ENCODE measurements at regions not wholly inside any gene's neighbourhood (a gene's known extent, or its start where the extent isn't known, plus 50 kb on each side); places are given as distances from the start of the nearest gene placed in this dataset.

DNA sequence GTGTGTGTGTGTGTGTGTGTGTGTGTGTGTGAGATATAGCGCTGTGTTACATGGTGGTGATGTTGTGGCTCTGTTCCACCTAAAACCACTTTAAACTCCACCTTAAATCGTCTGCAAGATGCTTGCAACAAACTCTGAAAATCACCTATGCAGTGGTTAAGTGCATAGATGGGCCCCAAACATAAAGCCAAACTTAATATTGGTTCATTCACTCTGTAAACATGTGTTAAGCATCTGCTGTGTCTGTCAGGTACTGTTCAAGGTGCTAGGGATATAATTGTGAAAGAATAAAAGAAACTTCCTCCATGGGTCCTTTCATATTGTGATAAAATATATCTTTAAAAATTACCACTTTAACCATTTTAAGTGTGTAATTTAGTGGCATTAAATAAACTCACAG, 645.4 kb upstream of the SORCS1 start:
- Histone ChIP-seq H3K27ac (ENCODE audit: low read depth) (no peak overlapping the region), H3K4me1 (ENCODE audit: insufficient read depth) (peaks cover 4% of the 10 kb centered on the region; the same call in 1 of the 2 replicates), H3K4me3 (no peak overlapping the region), H3K27me3 (ENCODE audit: insufficient read depth) (no peaks in the 10 kb centered on the region), H3F3A (replicated peaks; ENCODE audit: low read depth) (no peaks in the 10 kb centered on the region), H2AFZ (no peak overlapping the region), H3K79me2 (replicated peaks; ENCODE audit: insufficient read depth) (no peaks in the 10 kb centered on the region), H4K20me1 (replicated peaks; ENCODE audit: insufficient read depth) (no peaks in the 10 kb centered on the region), H3K4me2 (no peak overlapping the region), H3K9me2 (ENCODE audit: insufficient read depth) (no peaks in the 10 kb centered on the region), H3K36me3 (ENCODE audit: insufficient read depth) (no peaks in the 10 kb centered on the region)
- H3K4me3 Mint-ChIP-seq = no peak overlapping the region
- no peak for TF ChIP-seq EZH2 (IDR thresholded peaks at IDR 0.05; ENCODE audit: low read depth, unreplicated experiment)
- TF ChIP-seq JUNB (IDR thresholded peaks at IDR 0.05; ENCODE audit: unreplicated experiment) = no peak
- no peak for TF ChIP-seq EZH2phosphoT487 (IDR thresholded peaks at IDR 0.05; ENCODE audit: unreplicated experiment)
- TF ChIP-seq, protein P1, sequence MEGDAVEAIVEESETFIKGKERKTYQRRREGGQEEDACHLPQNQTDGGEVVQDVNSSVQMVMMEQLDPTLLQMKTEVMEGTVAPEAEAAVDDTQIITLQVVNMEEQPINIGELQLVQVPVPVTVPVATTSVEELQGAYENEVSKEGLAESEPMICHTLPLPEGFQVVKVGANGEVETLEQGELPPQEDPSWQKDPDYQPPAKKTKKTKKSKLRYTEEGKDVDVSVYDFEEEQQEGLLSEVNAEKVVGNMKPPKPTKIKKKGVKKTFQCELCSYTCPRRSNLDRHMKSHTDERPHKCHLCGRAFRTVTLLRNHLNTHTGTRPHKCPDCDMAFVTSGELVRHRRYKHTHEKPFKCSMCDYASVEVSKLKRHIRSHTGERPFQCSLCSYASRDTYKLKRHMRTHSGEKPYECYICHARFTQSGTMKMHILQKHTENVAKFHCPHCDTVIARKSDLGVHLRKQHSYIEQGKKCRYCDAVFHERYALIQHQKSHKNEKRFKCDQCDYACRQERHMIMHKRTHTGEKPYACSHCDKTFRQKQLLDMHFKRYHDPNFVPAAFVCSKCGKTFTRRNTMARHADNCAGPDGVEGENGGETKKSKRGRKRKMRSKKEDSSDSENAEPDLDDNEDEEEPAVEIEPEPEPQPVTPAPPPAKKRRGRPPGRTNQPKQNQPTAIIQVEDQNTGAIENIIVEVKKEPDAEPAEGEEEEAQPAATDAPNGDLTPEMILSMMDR (conservative IDR thresholded peaks at IDR 0.05; ENCODE audit: low read depth in 2 of 2) = no peak
- no peak for TF ChIP-seq ZNF114 (CRISPR knock-in tag; IDR thresholded peaks at IDR 0.05)
- TF ChIP-seq CREB1 (CRISPR knock-in tag; IDR thresholded peaks at IDR 0.05; ENCODE audit: low read depth) = no peak
- no peak for TF ChIP-seq STAT1 (IDR thresholded peaks at IDR 0.05; ENCODE audit: unreplicated experiment)
- TF ChIP-seq, protein P2, sequence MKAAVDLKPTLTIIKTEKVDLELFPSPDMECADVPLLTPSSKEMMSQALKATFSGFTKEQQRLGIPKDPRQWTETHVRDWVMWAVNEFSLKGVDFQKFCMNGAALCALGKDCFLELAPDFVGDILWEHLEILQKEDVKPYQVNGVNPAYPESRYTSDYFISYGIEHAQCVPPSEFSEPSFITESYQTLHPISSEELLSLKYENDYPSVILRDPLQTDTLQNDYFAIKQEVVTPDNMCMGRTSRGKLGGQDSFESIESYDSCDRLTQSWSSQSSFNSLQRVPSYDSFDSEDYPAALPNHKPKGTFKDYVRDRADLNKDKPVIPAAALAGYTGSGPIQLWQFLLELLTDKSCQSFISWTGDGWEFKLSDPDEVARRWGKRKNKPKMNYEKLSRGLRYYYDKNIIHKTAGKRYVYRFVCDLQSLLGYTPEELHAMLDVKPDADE (IDR thresholded peaks at IDR 0.05) = no peak
- TF ChIP-seq NANOG (IDR thresholded peaks at IDR 0.05; ENCODE audit: borderline replicate concordance) = no peak
- TF ChIP-seq POLR2AphosphoS5 (IDR thresholded peaks at IDR 0.05; ENCODE audit: low read depth) = no peak
- TF ChIP-seq ZNF331 (CRISPR knock-in tag; IDR thresholded peaks at IDR 0.05; ENCODE audit: low read depth) = no peak
- TF ChIP-seq, protein P3, sequence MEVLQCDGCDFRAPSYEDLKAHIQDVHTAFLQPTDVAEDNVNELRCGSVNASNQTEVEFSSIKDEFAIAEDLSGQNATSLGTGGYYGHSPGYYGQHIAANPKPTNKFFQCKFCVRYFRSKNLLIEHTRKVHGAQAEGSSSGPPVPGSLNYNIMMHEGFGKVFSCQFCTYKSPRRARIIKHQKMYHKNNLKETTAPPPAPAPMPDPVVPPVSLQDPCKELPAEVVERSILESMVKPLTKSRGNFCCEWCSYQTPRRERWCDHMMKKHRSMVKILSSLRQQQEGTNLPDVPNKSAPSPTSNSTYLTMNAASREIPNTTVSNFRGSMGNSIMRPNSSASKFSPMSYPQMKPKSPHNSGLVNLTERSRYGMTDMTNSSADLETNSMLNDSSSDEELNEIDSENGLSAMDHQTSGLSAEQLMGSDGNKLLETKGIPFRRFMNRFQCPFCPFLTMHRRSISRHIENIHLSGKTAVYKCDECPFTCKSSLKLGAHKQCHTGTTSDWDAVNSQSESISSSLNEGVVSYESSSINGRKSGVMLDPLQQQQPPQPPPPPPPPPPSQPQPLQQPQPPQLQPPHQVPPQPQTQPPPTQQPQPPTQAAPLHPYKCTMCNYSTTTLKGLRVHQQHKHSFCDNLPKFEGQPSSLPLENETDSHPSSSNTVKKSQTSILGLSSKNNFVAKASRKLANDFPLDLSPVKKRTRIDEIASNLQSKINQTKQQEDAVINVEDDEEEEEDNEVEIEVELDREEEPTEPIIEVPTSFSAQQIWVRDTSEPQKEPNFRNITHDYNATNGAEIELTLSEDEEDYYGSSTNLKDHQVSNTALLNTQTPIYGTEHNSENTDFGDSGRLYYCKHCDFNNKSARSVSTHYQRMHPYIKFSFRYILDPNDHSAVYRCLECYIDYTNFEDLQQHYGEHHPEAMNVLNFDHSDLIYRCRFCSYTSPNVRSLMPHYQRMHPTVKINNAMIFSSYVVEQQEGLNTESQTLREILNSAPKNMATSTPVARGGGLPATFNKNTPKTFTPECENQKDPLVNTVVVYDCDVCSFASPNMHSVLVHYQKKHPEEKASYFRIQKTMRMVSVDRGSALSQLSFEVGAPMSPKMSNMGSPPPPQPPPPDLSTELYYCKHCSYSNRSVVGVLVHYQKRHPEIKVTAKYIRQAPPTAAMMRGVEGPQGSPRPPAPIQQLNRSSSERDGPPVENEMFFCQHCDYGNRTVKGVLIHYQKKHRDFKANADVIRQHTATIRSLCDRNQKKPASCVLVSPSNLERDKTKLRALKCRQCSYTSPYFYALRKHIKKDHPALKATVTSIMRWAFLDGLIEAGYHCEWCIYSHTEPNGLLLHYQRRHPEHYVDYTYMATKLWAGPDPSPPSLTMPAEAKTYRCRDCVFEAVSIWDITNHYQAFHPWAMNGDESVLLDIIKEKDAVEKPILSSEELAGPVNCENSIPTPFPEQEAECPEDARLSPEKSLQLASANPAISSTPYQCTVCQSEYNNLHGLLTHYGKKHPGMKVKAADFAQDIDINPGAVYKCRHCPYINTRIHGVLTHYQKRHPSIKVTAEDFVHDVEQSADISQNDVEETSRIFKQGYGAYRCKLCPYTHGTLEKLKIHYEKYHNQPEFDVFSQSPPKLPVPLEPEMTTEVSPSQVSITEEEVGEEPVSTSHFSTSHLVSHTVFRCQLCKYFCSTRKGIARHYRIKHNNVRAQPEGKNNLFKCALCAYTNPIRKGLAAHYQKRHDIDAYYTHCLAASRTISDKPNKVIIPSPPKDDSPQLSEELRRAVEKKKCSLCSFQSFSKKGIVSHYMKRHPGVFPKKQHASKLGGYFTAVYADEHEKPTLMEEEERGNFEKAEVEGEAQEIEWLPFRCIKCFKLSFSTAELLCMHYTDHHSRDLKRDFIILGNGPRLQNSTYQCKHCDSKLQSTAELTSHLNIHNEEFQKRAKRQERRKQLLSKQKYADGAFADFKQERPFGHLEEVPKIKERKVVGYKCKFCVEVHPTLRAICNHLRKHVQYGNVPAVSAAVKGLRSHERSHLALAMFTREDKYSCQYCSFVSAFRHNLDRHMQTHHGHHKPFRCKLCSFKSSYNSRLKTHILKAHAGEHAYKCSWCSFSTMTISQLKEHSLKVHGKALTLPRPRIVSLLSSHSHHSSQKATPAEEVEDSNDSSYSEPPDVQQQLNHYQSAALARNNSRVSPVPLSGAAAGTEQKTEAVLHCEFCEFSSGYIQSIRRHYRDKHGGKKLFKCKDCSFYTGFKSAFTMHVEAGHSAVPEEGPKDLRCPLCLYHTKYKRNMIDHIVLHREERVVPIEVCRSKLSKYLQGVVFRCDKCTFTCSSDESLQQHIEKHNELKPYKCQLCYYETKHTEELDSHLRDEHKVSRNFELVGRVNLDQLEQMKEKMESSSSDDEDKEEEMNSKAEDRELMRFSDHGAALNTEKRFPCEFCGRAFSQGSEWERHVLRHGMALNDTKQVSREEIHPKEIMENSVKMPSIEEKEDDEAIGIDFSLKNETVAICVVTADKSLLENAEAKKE (CRISPR knock-in tag; IDR thresholded peaks at IDR 0.05) = no peak
- TF ChIP-seq, protein P4, sequence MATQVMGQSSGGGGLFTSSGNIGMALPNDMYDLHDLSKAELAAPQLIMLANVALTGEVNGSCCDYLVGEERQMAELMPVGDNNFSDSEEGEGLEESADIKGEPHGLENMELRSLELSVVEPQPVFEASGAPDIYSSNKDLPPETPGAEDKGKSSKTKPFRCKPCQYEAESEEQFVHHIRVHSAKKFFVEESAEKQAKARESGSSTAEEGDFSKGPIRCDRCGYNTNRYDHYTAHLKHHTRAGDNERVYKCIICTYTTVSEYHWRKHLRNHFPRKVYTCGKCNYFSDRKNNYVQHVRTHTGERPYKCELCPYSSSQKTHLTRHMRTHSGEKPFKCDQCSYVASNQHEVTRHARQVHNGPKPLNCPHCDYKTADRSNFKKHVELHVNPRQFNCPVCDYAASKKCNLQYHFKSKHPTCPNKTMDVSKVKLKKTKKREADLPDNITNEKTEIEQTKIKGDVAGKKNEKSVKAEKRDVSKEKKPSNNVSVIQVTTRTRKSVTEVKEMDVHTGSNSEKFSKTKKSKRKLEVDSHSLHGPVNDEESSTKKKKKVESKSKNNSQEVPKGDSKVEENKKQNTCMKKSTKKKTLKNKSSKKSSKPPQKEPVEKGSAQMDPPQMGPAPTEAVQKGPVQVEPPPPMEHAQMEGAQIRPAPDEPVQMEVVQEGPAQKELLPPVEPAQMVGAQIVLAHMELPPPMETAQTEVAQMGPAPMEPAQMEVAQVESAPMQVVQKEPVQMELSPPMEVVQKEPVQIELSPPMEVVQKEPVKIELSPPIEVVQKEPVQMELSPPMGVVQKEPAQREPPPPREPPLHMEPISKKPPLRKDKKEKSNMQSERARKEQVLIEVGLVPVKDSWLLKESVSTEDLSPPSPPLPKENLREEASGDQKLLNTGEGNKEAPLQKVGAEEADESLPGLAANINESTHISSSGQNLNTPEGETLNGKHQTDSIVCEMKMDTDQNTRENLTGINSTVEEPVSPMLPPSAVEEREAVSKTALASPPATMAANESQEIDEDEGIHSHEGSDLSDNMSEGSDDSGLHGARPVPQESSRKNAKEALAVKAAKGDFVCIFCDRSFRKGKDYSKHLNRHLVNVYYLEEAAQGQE (IDR thresholded peaks at IDR 0.05; ENCODE audit: unreplicated experiment) = no peak
- peaks cover 11% of the 10 kb centered on the region for H3K4me1 Mint-ChIP-seq
- H3K27me3 Mint-ChIP-seq (ENCODE audit: insufficient read depth, low read depth, poor library complexity) = no peaks in the 10 kb centered on the region
- DNase-seq (ENCODE audit: low spot score) = no peak
- no peak for ATAC-seq
- H3K9me3 Mint-ChIP-seq = no peaks in the 10 kb centered on the region
- H3K27ac Mint-ChIP-seq = no peak overlapping the region
- no peaks in the 10 kb centered on the region for H3K36me3 Mint-ChIP-seq (ENCODE audit: low read depth)

All from GM23338 (cell line).